ENCODE measurements at regions not wholly inside any gene's neighbourhood (a gene's known extent, or its start where the extent isn't known, plus 50 kb on each side); places are given as distances from the start of the nearest gene placed in this dataset.
"Not testable (repeated sequence)": the region's sequence is repeated elsewhere in the genome, so short reads cannot be mapped to it uniquely, and the experiment has no call there.

GRCh38 chr15:21357056-21357455, 83.2 kb downstream of the POTEB3 start:
- not testable (repeated sequence) for DNase-seq

GRCh38 chr15:21355944-21356343, 84.4 kb downstream of the POTEB3 start:
- peak; percentile 1 for DNase-seq

DNA sequence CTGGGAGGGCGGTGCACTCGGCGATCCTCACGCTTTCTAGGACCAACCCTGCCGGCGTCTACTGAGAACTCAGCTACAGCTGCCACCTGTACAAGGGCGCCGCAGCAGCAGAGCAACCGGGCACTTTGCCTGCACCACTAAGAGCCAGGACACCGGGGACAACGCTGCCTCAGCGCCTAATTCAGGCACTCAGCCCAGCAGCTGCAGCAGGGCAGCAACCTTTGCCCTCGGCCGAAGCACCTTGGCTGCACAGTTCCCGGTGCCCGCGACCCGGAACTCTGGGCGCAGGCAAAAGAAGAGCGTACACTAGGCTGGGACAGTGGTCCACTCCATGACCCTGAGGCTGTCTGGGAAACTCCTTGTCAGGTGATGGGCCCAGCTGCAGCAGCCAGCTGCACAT, 85.7 kb downstream of the POTEB3 start:
- not testable (repeated sequence) for DNase-seq

GRCh38 chr15:21352670-21353318, 87.5 kb downstream of the POTEB3 start:
- not testable (repeated sequence) for DNase-seq

- DNase-seq = peak; percentile 16
Observed at GRCh38 chr15:21344960-21345359, 95.3 kb downstream of the POTEB3 start.

GRCh38 chr15:21344500-21344899, 95.8 kb downstream of the POTEB3 start:
- not testable (repeated sequence) for DNase-seq

DNA sequence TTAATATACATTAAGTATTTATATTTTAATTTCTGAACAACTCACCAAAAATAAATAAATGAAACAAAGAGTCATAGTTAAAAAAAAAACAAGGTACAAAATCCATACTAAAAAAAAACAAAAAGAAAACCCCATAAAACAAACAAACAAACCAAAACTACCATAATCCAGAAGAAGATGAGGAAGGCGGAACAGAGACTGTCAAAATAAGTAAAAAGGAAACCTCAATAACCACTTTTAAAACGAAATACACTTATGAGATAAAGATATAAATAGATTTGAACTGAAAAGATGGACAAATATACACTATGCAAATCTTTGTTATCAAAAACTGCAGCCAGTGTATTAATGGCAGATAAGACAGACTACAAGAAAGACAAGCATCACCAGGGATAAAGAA, 103.3 kb downstream of the POTEB3 start:
- DNase-seq = not testable (repeated sequence)

GRCh38 chr15:21324720-21325460, 115.4 kb downstream of the POTEB3 start:
- DNase-seq = peak; percentile 80

DNA sequence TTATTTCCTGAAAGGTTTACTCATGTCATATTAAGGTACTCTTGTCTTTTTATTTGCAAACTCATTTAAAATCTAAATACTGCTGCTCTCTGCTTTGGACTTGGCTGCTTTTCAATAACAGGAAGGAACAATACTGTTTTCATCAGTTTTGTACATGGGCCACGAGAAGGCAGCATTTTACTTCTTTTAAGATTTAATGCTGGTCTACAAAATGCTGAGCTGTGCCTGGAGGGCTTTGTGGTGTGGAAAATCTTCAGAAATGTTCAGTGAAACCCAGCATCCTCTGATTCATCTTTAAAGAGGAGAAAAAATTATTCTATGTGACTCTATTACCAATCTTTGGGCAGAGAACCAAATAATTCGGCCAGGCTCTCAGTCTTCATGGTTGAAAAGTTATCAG, 155.9 kb downstream of the POTEB3 start:
- not testable (repeated sequence) for DNase-seq

DNA sequence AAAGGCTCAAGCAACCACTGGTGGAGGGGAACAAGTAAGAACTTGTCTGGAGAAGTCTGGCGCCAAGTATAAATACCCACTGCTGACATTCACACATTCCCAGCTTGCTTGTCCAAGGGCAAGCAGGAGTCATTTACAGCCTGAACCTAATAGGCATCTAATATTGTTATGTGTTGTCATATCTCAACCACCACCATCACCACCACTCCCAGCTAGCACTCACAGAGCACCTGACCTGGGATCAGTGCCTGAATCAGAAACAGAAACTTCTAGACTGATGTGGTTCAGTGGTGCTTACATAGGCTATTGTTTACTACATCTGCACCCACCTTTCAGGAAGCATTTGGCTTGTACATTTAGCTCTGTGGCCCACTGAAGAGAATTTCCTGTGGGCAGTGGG, 157.1 kb downstream of the POTEB3 start:
- DNase-seq = not testable (repeated sequence)

DNA sequence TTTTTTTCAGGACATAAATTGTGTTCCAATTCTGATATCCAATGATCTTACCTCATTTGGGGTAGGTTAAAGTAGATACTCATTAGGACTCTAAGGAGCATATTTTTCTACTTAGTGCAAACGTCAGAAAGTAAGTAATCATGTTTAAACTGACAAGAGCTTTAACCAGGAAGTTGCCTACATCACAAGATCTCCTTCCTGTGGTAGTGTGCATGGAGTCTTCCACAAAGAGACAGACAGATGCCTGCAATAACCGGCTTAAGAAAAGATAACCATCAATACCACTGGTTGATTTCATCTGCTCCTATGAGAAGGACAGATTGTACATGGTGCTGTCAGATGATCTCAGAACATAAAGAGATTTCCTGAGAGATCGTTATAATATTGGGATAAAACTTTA, 160.0 kb downstream of the POTEB3 start:
- DNase-seq = not testable (repeated sequence)

DNA sequence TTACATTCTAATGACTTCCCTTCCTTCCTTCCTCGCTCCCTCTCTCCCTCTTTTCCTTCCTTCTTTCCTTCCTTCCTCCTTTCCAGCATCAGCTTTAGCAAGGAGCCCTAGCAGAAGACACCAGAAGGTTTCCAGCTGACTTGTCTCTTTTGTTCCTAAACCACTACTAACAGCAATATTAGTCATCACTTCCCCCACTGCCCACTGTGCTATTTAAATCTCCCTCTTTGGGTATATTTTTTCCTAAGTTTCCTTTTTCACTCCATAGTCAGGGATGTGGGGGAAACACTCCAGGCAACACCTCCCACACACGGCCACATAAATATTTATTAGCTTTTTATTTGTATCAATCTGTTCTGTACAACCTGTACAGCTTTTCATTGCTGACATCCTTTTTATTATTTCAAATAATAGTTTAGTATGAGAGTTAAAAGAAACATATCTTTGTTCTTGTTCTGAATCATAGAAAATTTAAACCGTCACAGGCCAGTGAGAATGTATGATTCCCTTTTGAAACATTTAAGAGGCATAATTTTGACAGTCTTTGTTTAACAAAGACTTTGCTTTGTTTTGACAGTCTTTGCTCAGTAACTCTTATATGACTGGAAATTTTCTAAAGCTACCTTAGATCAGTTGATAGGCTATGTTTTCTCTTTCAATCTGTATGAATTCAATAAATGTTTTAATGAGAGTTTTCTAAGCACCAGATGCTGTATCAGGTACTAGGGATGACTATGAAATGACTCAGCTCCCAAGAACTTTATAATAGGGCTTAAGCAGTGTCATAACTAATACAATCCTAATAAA, 167.9 kb downstream of the POTEB3 start:
- peak; percentile 10 for DNase-seq

- DNase-seq = no peak
Observed at GRCh38 chr15:21271566-21271965, 168.7 kb downstream of the POTEB3 start.

- peak; percentile 61 for DNase-seq
Observed at GRCh38 chr15:21270474-21270873, 169.8 kb downstream of the POTEB3 start.

DNA sequence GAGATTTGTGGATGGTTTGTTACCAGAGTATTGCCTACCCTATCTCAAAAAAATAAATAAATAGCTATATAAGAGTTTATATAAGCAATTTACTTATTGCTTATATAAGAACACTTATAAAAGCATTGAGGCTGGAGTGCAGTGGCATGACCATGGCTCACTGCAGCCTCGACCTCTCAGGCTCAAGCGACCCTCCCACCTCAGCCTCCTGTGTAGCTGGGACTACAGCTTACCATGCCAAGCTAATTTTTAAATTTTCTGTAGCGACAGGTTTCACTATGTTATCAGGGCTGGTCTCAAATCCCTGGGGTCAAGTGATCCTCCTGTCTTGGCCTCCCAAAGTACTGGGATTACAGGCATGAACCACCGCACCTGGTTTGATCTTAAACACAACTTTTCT, 170.6 kb downstream of the POTEB3 start:
- DNase-seq = peak; percentile 62

DNA sequence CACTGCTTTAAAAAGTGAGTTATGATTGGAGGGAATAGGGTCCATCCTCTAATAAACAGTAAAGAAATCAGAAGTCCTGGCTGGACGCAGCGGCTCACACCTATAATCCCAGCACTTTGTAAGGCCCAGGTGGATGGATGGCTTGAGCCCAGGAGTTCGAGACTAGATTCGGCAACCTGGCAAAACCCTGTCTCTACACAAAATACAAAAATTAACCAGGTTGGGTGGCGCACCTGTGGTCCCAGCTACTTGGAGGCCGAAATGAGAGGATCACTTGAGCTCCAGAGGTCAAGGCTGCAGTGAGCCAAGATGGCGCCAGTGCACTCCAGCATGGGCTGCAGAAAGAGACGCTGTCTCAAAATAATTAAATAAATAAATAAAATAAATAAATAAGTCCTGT, 171.2 kb downstream of the POTEB3 start:
- peak; percentile 51 for DNase-seq

DNA sequence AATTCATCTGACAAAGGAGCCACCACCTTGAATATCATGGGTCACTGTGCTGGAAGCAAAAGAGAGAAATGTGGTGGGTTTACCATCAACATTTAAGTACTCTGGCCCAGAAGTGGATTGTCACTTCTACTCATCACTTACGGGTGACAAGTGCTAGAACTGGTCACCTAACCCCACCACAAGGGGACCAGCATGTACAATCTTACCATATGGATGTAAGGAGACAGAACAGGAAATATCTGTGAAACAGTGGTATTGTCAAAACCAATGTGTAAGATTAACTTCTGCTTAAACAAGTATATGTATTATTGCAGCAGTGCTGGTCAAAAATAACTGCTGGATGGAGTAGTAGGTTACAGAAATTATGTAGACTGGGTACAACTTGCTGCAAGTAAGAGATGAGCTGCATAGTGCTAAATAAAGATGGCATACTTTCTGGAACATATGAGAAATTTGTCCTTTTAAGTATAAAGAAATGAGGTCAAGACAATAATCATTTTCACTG, 171.8 kb downstream of the POTEB3 start:
- DNase-seq = peak; percentile 9

- no peak for DNase-seq
Observed at GRCh38 chr15:21267671-21268395, 172.5 kb downstream of the POTEB3 start.

GRCh38 chr15:21267226-21267625, 173.1 kb downstream of the POTEB3 start:
- no peak for DNase-seq

GRCh38 chr15:21265628-21266027, 174.7 kb downstream of the POTEB3 start:
- DNase-seq = not testable (repeated sequence)

DNA sequence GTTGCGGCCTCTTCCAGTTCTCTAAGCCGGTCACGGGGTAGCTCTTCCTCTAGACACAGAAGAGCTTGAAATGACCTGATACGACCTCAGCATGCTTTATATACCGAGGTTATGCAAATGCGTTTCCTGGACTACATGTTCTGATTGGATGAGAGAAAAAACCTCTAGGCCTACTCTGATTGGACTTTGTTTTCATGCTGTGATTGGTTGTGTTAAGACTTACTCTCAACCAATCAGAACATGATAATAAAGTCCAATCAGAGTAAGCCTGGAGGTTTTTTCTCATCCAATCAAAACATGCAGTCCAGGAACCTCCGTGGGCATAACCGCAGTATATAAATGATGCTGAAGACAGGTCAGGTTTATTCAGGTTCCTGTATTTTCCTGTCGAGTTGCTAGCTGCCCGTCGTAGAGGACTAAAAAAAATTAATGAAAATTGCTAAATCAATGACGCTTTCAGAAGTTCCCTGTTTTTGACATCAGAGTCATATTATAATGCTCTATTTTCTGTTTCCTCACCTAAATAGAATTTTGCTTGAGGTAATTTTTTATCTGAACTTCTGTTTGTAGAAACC, 177.4 kb downstream of the POTEB3 start:
- no peak for DNase-seq

Data from activated effector memory CD4-positive, alpha-beta T cell treated with anti-CD3 and anti-CD28 coated beads, Interleukin-2, amount 50 U/mL, for 16 hours (primary cell).